IMR-90 (cell line): ENCODE measurements at regions not wholly inside any gene's neighbourhood (a gene's known extent, or its start where the extent isn't known, plus 50 kb on each side); places are given as distances from the start of the nearest gene placed in this dataset.

ENCODE experiments used
- ATAC-seq: fragments of 200-7000 bp; cut with Tn5 transposase; 2 replicates; pipeline ENCODE4 v1.9.1; 2020; ENCODE audit warnings: low read depth, mild to moderate bottlenecking, moderate library complexity
- BruUV-seq: library from RNA; stranded (reverse); fragments of 400-500 nt; replicated peaks from 2 replicates; lab custom pipeline; 2021; lab: Mats Ljungman, UMichigan
- CTCF ChIA-PET: fragments of 300-600 bp; formaldehyde crosslinking; extraction: SDS; loops from one replicate; lab custom pipeline; 2021; ENCODE audit warnings: antibody characterized with exemption; lab: Yijun Ruan, JAX
- POLR2A ChIA-PET: fragments of 300-600 bp; sonication (Branson Sonifier 250); formaldehyde crosslinking; loops from one replicate; lab custom pipeline; 2022; ENCODE audit warnings: antibody characterized with exemption; ENCODE audit not compliant: unreplicated experiment; lab: Charles Lee
- DNase-seq: peaks from one replicate; pipeline ENCODE4 v3.0.0; 2013
- H2AFZ ChIP-seq: replicated peaks from 2 replicates; pipeline ENCODE3; 2013; ENCODE audit warnings: low read length, mild to moderate bottlenecking; ENCODE audit not compliant: poor library complexity
- H2AK5ac ChIP-seq: 2 replicates; pipeline ENCODE4 v1.6.1; 2013; ENCODE audit warnings: low read depth, low read length, inconsistent platforms
- H2AK9ac ChIP-seq: replicated peaks from 2 replicates; pipeline ENCODE3; 2013; ENCODE audit warnings: mild to moderate bottlenecking, low read depth, low read length, moderate library complexity; ENCODE audit not compliant: poor library complexity
- H2BK120ac ChIP-seq: 2 replicates; pipeline ENCODE4 v1.6.1; 2013; ENCODE audit warnings: low read depth, low read length, inconsistent platforms
- H2BK15ac ChIP-seq: 3 replicates; pipeline ENCODE4 v1.6.1; 2013; ENCODE audit warnings: low read depth, low read length, inconsistent platforms
- H2BK20ac ChIP-seq: 2 replicates; pipeline ENCODE4 v1.6.1; 2013; ENCODE audit warnings: low read depth, mild to moderate bottlenecking, inconsistent platforms, low read length, moderate library complexity
- H2BK5ac ChIP-seq: 2 replicates; pipeline ENCODE4 v1.6.1; 2013; ENCODE audit warnings: mild to moderate bottlenecking, low read depth, low read length, inconsistent platforms; ENCODE audit not compliant: poor library complexity, severe bottlenecking
- H3K14ac ChIP-seq: replicated peaks from 2 replicates; pipeline ENCODE4 v1.6.1; 2013; ENCODE audit warnings: low read depth, low read length, inconsistent platforms
- H3K18ac ChIP-seq: 2 replicates; pipeline ENCODE4 v1.6.1; 2013; ENCODE audit warnings: low read depth, low read length, control low read depth
- H3K23ac ChIP-seq: 2 replicates; pipeline ENCODE4 v1.6.1; 2013; ENCODE audit warnings: low read depth, low read length, inconsistent platforms
- H3K27ac ChIP-seq: 2 replicates; pipeline ENCODE4 v1.5.1; 2013; ENCODE audit warnings: mild to moderate bottlenecking, control low read depth, low read length; ENCODE audit not compliant: insufficient read depth
- H3K27me3 ChIP-seq: 2 replicates; pipeline ENCODE4 v1.6.1; 2013; ENCODE audit warnings: low read length; ENCODE audit not compliant: control insufficient read depth, insufficient read depth
- H3K36me3 ChIP-seq: 2 replicates; pipeline ENCODE4 v1.6.1; 2013; ENCODE audit warnings: low read length, mixed read lengths; ENCODE audit not compliant: control insufficient read depth, insufficient read depth
- H3K4ac ChIP-seq: 2 replicates; pipeline ENCODE4 v1.6.1; 2013; ENCODE audit warnings: low read depth, low read length, inconsistent platforms
- H3K4me1 ChIP-seq: 2 replicates; pipeline ENCODE4 v1.6.1; 2013; ENCODE audit warnings: low read length, mixed read lengths; ENCODE audit not compliant: control insufficient read depth, insufficient read depth
- H3K4me2 ChIP-seq: 2 replicates; pipeline ENCODE4 v1.6.1; 2013; ENCODE audit warnings: low read depth, mild to moderate bottlenecking, control low read depth, low read length, moderate library complexity
- H3K4me3 ChIP-seq: 2 replicates; pipeline ENCODE4 v1.5.1; 2013; ENCODE audit warnings: low read depth, mild to moderate bottlenecking, control low read depth, low read length, moderate library complexity; ENCODE audit not compliant: insufficient read depth
- H3K56ac ChIP-seq: 2 replicates; pipeline ENCODE4 v1.6.1; 2013; ENCODE audit warnings: low read length, inconsistent platforms; ENCODE audit not compliant: insufficient read depth; ENCODE audit errors: extremely low read depth
- H3K79me1 ChIP-seq, 2 experiments: 2 replicates each; pipeline ENCODE4 v1.6.1; 2013; ENCODE audit warnings: low read length in 2 of 2, inconsistent platforms in 1 of 2, low read depth in 1 of 2
- H3K9ac ChIP-seq: 2 replicates; pipeline ENCODE4 v1.6.1; 2013; ENCODE audit warnings: low read depth, low read length, control low read depth
- H3K9me1 ChIP-seq: 2 replicates; pipeline ENCODE4 v1.6.1; 2013; ENCODE audit warnings: low read length, inconsistent platforms; ENCODE audit not compliant: insufficient read depth
- H3K9me3 ChIP-seq: 2 replicates; pipeline ENCODE4 v1.6.1; 2013; ENCODE audit warnings: low read length; ENCODE audit not compliant: control insufficient read depth, insufficient read depth
- H4K20me1 ChIP-seq: 2 replicates; pipeline ENCODE4 v1.6.1; 2013; ENCODE audit warnings: low read length, inconsistent platforms; ENCODE audit not compliant: insufficient read depth
- H4K5ac ChIP-seq: 2 replicates; pipeline ENCODE4 v1.6.1; 2013; ENCODE audit warnings: mild to moderate bottlenecking, low read depth, low read length, control low read depth
- H4K8ac ChIP-seq, 2 experiments: 2 replicates each; pipeline ENCODE4 v1.6.1; 2013; ENCODE audit warnings: low read depth in 2 of 2, low read length in 2 of 2, control low read depth in 1 of 2, inconsistent platforms in 1 of 2
- H4K91ac ChIP-seq: 2 replicates; pipeline ENCODE4 v1.6.1; 2013; ENCODE audit warnings: low read depth, low read length, inconsistent platforms; ENCODE audit not compliant: insufficient read depth
- BHLHE40 ChIP-seq: fragments of 150-350 bp; IDR thresholded peaks from 2 replicates; pipeline ENCODE4 v1.6.1; 2016; ENCODE audit warnings: mild to moderate bottlenecking, low read depth, low read length
- CEBPB ChIP-seq: IDR thresholded peaks from 2 replicates; pipeline ENCODE4 v1.6.1; 2012; ENCODE audit warnings: low read depth, low read length, improper control_type of control experiment
- CHD1 ChIP-seq: IDR thresholded peaks from 2 replicates; pipeline ENCODE4 v1.6.1; 2012; ENCODE audit warnings: low read depth, low read length, improper control_type of control experiment
- CTCF ChIP-seq: conservative IDR thresholded peaks from 2 replicates; pipeline ENCODE4 v1.5.1; 2012; ENCODE audit warnings: mild to moderate bottlenecking, low read depth, low read length, improper control_type of control experiment
- FOS ChIP-seq: fragments of 150-350 bp; IDR thresholded peaks from 2 replicates; pipeline ENCODE4 v1.6.1; 2016; ENCODE audit warnings: low read depth, low read length
- MAFK ChIP-seq: IDR thresholded peaks from 2 replicates; pipeline ENCODE4 v1.6.1; 2012; ENCODE audit warnings: low read depth, low read length, improper control_type of control experiment
- MAZ ChIP-seq: IDR thresholded peaks from 2 replicates; pipeline ENCODE4 v1.6.1; 2012; ENCODE audit warnings: low read depth, mild to moderate bottlenecking, low read length, improper control_type of control experiment, moderate library complexity, borderline replicate concordance
- MXI1 ChIP-seq: IDR thresholded peaks from 2 replicates; pipeline ENCODE4 v1.6.1; 2012; ENCODE audit warnings: low read depth, mild to moderate bottlenecking, low read length, moderate library complexity, borderline replicate concordance
- NFE2L2 ChIP-seq: fragments of 150-350 bp; IDR thresholded peaks from 2 replicates; pipeline ENCODE4 v1.6.1; 2016; ENCODE audit warnings: low read depth, mild to moderate bottlenecking, low read length
- POLR2A ChIP-seq: IDR thresholded peaks from 2 replicates; pipeline ENCODE4 v1.6.1; 2012; ENCODE audit warnings: mild to moderate bottlenecking, low read depth, low read length
- RAD21 ChIP-seq: IDR thresholded peaks from 2 replicates; pipeline ENCODE4 v1.6.1; 2012; ENCODE audit warnings: low read length, improper control_type of control experiment
- RCOR1 ChIP-seq: IDR thresholded peaks from 2 replicates; pipeline ENCODE4 v1.6.1; 2012; ENCODE audit warnings: mild to moderate bottlenecking, low read length, improper control_type of control experiment; ENCODE audit not compliant: insufficient replicate concordance
- RFX5 ChIP-seq: IDR thresholded peaks from 2 replicates; pipeline ENCODE4 v1.8.0; 2012; ENCODE audit warnings: low read depth, mild to moderate bottlenecking, low read length, moderate library complexity
- SMC3 ChIP-seq: fragments of 150-350 bp; IDR thresholded peaks from 2 replicates; pipeline ENCODE4 v1.6.1; 2016; ENCODE audit warnings: low read depth, mild to moderate bottlenecking, antibody characterized with exemption, low read length, moderate library complexity
- dilution Hi-C: fragments of 300-500 bp; cut with HindIII; formaldehyde crosslinking; loops from one replicate; pipeline ENCODE4 v1.14.3; 2018; ENCODE audit warnings: low sequenced_read_pairs; ENCODE audit not compliant: unreplicated experiment
- in situ Hi-C: fragments of 300-500 bp; cut with MboI; formaldehyde crosslinking; loops from 3 replicates; pipeline ENCODE4 v1.14.3; 2019; ENCODE audit warnings: low sequenced_read_pairs, inconsistent platforms, mixed read lengths
- intact Hi-C: fragments of 100-400 bp; cut with micrococcal nuclease; formaldehyde crosslinking; loops from 2 replicates; pipeline ENCODE4 v1.10.0; 2022
- TF ChIP-seq, protein P1 (sequence below): fragments of 150-350 bp; IDR thresholded peaks from 2 replicates; pipeline ENCODE4 v1.6.1; 2016; ENCODE audit warnings: low read depth, mild to moderate bottlenecking, low read length, moderate library complexity, borderline replicate concordance
- TF ChIP-seq, protein P2 (sequence below): fragments of 150-350 bp; IDR thresholded peaks from 2 replicates; pipeline ENCODE4 v1.6.1; 2017; ENCODE audit warnings: mild to moderate bottlenecking, antibody characterized with exemption, low read length, low read depth

DNA sequence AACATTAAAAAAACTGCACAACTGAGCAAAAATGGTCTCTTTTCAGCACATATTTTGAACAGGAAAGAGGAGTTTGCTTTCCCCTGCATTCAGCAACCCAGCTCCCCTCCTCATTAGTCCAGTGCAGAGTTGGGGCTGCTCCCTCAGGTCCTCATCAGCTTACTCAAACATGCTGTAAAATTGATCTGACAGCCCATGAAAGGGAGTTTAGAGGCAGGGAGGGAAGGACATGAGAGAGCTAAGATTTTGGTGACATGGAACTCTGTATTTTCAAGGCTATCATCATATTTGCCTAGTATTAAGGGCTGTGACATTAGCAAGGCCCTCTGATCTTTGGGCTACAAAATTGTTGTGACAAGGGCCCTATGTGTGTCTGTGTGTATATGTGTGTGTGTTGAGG, 205.6 kb upstream of the TAPT1 start:
- Histone ChIP-seq H3K79me1 (no peaks in the 10 kb centered on the region), H2BK20ac (no peak overlapping the region), H3K4me2 (no peak overlapping the region), H4K8ac (no peak overlapping the region), H2AK5ac (no peak overlapping the region), H3K14ac (no peak overlapping the region), H3K4me3 (no peak overlapping the region), H4K5ac (no peak overlapping the region), H2AFZ (no peak overlapping the region), H3K36me3 (no peaks in the 10 kb centered on the region), H4K91ac (no peak overlapping the region), H3K9ac (no peak overlapping the region), H3K23ac (no peak overlapping the region), H3K4me1 (no peaks in the 10 kb centered on the region), H3K9me1 (no peaks in the 10 kb centered on the region), H3K9me3 (peaks cover 2% of the 10 kb centered on the region; the same call in 1 of the 2 replicates), H3K18ac (no peak overlapping the region), H3K27me3 (peaks cover 3% of the 10 kb centered on the region), H3K56ac (no peak overlapping the region), H2BK5ac (no peak overlapping the region), H3K27ac (no peak overlapping the region), H4K20me1 (no peaks in the 10 kb centered on the region), H2BK120ac (no peak overlapping the region), H2AK9ac (no peak overlapping the region), H2BK15ac (no peak overlapping the region), H3K4ac (no peak overlapping the region)
- ATAC-seq: no peak
- intact Hi-C loops (no loop called here), in situ Hi-C loops (no loop called here), dilution Hi-C loops (no loop called here)
- ChIA-PET POLR2A (no interaction called here), CTCF (no interaction called here)
- no TSS peak for BruUV-seq
- no peak for DNase-seq
- TF ChIP-seq RFX5: no peak
- no peak for TF ChIP-seq CHD1
- TF ChIP-seq MAZ: no peak
- TF ChIP-seq MXI1: no peak
- TF ChIP-seq RCOR1: no peak
- TF ChIP-seq, protein P1, sequence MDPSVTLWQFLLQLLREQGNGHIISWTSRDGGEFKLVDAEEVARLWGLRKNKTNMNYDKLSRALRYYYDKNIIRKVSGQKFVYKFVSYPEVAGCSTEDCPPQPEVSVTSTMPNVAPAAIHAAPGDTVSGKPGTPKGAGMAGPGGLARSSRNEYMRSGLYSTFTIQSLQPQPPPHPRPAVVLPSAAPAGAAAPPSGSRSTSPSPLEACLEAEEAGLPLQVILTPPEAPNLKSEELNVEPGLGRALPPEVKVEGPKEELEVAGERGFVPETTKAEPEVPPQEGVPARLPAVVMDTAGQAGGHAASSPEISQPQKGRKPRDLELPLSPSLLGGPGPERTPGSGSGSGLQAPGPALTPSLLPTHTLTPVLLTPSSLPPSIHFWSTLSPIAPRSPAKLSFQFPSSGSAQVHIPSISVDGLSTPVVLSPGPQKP: no peak
- no peak for TF ChIP-seq RAD21
- TF ChIP-seq NFE2L2: no peak
- no peak for TF ChIP-seq BHLHE40
- TF ChIP-seq SMC3: no peak
- no peak for TF ChIP-seq POLR2A
- no peak for TF ChIP-seq MAFK
- TF ChIP-seq, protein P2, sequence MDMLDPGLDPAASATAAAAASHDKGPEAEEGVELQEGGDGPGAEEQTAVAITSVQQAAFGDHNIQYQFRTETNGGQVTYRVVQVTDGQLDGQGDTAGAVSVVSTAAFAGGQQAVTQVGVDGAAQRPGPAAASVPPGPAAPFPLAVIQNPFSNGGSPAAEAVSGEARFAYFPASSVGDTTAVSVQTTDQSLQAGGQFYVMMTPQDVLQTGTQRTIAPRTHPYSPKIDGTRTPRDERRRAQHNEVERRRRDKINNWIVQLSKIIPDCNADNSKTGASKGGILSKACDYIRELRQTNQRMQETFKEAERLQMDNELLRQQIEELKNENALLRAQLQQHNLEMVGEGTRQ: no peak
- no peak for TF ChIP-seq CTCF
- no peak for TF ChIP-seq FOS
- TF ChIP-seq CEBPB: no peak
